ENCODE measurements at regions not wholly inside any gene's neighbourhood (a gene's known extent, or its start where the extent isn't known, plus 50 kb on each side); places are given as distances from the start of the nearest gene placed in this dataset.

DNA sequence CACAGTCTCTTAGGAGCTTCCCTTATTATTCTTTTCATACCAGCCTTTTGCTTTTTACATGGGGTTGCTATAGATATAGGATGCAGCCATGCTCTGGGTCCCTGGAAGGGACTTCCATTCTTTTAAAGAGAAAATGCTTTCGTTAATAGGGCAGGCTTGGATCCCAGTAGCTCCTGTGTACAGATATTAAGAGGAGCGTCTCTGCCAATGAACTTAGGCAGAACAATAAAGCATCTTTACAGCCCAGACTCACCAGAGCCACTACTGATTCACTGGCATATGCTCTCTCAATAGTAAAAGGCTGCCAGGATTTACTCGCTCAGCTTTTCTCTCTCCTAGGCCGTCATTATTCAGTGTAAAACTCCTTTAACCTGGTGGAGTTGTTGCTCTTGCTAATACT is 1385.4 kb upstream of the PIK3C3 start:
- Mint-ChIP-seq H3K9me3 (peaks cover 29% of the 10 kb centered on the region), H3K4me1 (no peaks in the 10 kb centered on the region), H3K27ac (no peak overlapping the region), H3K4me3 (no peak overlapping the region), H3K36me3 (no peaks in the 10 kb centered on the region)
- ATAC-seq (no peak), DNase-seq (ENCODE audit: low spot score in 2 of 2) (no peak)

- peaks cover 14% of the 10 kb centered on the region for H3K9me3 Mint-ChIP-seq
- ATAC-seq, result no peak
- H3K4me1 Mint-ChIP-seq, result no peaks in the 10 kb centered on the region
- no peak overlapping the region for H3K27ac Mint-ChIP-seq
- DNase-seq (ENCODE audit: low spot score in 2 of 2), result no peak
- H3K36me3 Mint-ChIP-seq, result no peaks in the 10 kb centered on the region
- no peak overlapping the region for H3K4me3 Mint-ChIP-seq
These were observed 1388.6 kb upstream of the PIK3C3 start for GRCh38 chr18:40566510-40566844.

DNA sequence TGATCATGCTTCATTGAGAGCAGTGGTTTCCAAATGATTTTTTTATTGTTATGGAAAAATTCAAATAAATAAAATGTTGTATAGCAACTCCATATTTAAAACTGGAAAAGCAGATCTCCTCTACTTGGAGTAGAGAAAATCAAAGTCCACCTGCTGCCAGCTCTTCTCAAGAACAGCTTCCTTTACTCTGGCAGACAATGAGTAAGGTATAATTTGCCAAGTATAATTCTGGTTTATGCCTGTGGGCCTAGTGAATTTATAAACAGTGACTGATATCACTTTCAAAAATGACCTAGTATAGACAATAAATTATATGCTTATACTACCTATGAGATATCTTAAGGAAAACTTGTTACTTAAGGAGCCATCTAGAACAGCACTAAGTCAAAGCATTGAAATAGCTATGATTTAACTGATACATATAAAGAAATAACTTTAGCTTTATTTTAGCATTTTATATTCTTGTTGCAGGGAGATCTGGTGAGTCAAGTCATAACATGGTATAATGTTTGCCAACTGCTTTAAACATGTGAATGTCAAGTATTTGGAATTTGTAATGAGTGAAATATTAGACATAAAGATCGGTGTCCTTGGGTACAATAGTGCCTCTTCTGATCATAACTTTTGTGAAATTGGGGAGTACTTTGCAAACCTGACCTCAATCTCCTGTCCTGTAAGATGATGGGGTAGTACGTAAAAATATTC is 1389.1 kb upstream of the PIK3C3 start:
- ATAC-seq (no peak), DNase-seq (ENCODE audit: low spot score in 2 of 2) (no peak)
- Mint-ChIP-seq H3K4me1 (no peaks in the 10 kb centered on the region), H3K4me3 (no peak overlapping the region), H3K9me3 (peaks cover 10% of the 10 kb centered on the region), H3K27ac (no peak overlapping the region), H3K36me3 (no peaks in the 10 kb centered on the region)

GRCh38 chr18:40559556-40559955 is 1395.5 kb upstream of the PIK3C3 start:
- no peak overlapping the region for H3K27ac Mint-ChIP-seq
- H3K4me1 Mint-ChIP-seq, result no peaks in the 10 kb centered on the region
- peaks cover 4% of the 10 kb centered on the region for H3K9me3 Mint-ChIP-seq
- no peak overlapping the region for H3K4me3 Mint-ChIP-seq
- no peaks in the 10 kb centered on the region for H3K36me3 Mint-ChIP-seq
- ATAC-seq, result no peak
- no peak for DNase-seq (ENCODE audit: low spot score in 2 of 2)

- DNase-seq (ENCODE audit: low spot score in 2 of 2), result no peak
- Mint-ChIP-seq H3K9me3 (peaks cover 4% of the 10 kb centered on the region), H3K4me3 (no peak overlapping the region), H3K4me1 (no peaks in the 10 kb centered on the region), H3K27ac (no peak overlapping the region), H3K36me3 (no peaks in the 10 kb centered on the region)
- no peak for ATAC-seq
These were observed 1396.2 kb upstream of the PIK3C3 start for GRCh38 chr18:40558706-40559392.

- H3K4me1 Mint-ChIP-seq, result no peaks in the 10 kb centered on the region
- peaks cover 10% of the 10 kb centered on the region for H3K9me3 Mint-ChIP-seq
- H3K27ac Mint-ChIP-seq, result no peak overlapping the region
- no peaks in the 10 kb centered on the region for H3K36me3 Mint-ChIP-seq
- no peak for DNase-seq (ENCODE audit: low spot score in 2 of 2)
- ATAC-seq, result no peak
- no peak overlapping the region for H3K4me3 Mint-ChIP-seq
These were observed 1399.1 kb upstream of the PIK3C3 start for GRCh38 chr18:40555914-40556313.

DNA sequence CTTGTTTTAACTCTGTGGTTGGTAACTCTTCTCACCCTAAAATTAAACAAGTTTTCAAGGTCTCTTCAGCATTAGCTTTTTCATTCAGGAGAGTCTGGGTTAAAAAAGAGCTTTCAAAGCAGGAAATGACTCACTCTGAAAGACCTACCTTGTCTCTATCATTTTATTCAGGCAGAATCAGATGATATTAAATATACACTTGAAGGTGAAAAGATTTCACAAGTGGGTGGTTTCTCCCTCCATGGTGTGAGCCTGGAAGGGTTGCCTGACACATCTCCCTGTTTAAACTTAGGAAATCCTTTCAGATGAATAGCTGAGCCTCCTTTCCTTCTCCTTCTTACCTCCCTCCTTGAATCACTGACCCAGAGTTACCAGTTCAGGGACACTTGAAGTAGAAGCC is 1402.0 kb upstream of the PIK3C3 start:
- no peak for ATAC-seq
- Mint-ChIP-seq H3K4me3 (no peak overlapping the region), H3K4me1 (no peaks in the 10 kb centered on the region), H3K27ac (no peak overlapping the region), H3K36me3 (no peaks in the 10 kb centered on the region), H3K9me3 (peaks cover 10% of the 10 kb centered on the region)
- DNase-seq (ENCODE audit: low spot score in 2 of 2), result no peak

- Mint-ChIP-seq H3K27ac (no peak overlapping the region), H3K36me3 (no peaks in the 10 kb centered on the region), H3K9me3 (peaks cover 19% of the 10 kb centered on the region), H3K4me1 (no peaks in the 10 kb centered on the region), H3K4me3 (no peak overlapping the region)
- no peak for DNase-seq (ENCODE audit: low spot score in 2 of 2)
- no peak for ATAC-seq
These were observed 1408.2 kb upstream of the PIK3C3 start for GRCh38 chr18:40546875-40547274.

DNA sequence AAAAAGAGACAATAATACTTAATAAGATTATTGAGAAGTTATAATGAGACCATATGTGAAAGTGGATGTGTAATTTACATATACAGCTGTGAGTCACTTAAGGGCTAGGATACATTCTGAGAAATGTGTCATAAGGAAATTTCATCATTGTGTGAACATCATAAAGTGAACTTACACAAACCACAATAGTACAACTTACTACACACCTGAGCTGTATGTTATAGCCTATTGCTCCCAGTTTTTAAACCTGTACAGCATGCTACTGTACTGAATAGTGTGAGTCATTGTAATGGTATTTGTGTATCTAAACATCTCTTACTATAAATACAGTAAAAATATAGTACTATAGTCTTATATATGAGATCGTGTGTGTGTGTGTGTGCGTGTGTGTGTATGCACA is 1420.3 kb upstream of the PIK3C3 start:
- ATAC-seq, result no peak
- Mint-ChIP-seq H3K9me3 (peaks cover 19% of the 10 kb centered on the region), H3K27ac (no peak overlapping the region), H3K36me3 (no peaks in the 10 kb centered on the region), H3K4me1 (no peaks in the 10 kb centered on the region), H3K4me3 (no peak overlapping the region)
- no peak for DNase-seq (ENCODE audit: low spot score in 2 of 2)

GRCh38 chr18:40532046-40532445 is 1423.0 kb upstream of the PIK3C3 start:
- Mint-ChIP-seq H3K4me1 (no peaks in the 10 kb centered on the region), H3K9me3 (peaks cover 12% of the 10 kb centered on the region), H3K27ac (no peak overlapping the region), H3K36me3 (no peaks in the 10 kb centered on the region), H3K4me3 (no peak overlapping the region)
- DNase-seq (ENCODE audit: low spot score in 2 of 2), result no peak
- no peak for ATAC-seq

GRCh38 chr18:40531051-40531450 is 1424.0 kb upstream of the PIK3C3 start:
- H3K4me1 Mint-ChIP-seq, result no peaks in the 10 kb centered on the region
- no peak for ATAC-seq
- H3K36me3 Mint-ChIP-seq, result no peaks in the 10 kb centered on the region
- H3K27ac Mint-ChIP-seq, result no peak overlapping the region
- peaks cover 12% of the 10 kb centered on the region for H3K9me3 Mint-ChIP-seq
- no peak overlapping the region for H3K4me3 Mint-ChIP-seq
- DNase-seq (ENCODE audit: low spot score in 2 of 2), result no peak

- no peak for DNase-seq (ENCODE audit: low spot score in 2 of 2)
- no peaks in the 10 kb centered on the region for H3K36me3 Mint-ChIP-seq
- H3K9me3 Mint-ChIP-seq, result peaks cover 7% of the 10 kb centered on the region
- no peak for ATAC-seq
- no peaks in the 10 kb centered on the region for H3K4me1 Mint-ChIP-seq
- H3K27ac Mint-ChIP-seq, result no peak overlapping the region
- H3K4me3 Mint-ChIP-seq, result no peak overlapping the region
These were observed 1425.6 kb upstream of the PIK3C3 start for GRCh38 chr18:40529478-40529877.

- DNase-seq (ENCODE audit: low spot score in 2 of 2), result no peak
- no peak overlapping the region for H3K27ac Mint-ChIP-seq
- H3K9me3 Mint-ChIP-seq, result peaks cover 17% of the 10 kb centered on the region
- no peak for ATAC-seq
- H3K4me3 Mint-ChIP-seq, result no peak overlapping the region
- H3K4me1 Mint-ChIP-seq, result no peaks in the 10 kb centered on the region
- H3K36me3 Mint-ChIP-seq, result no peaks in the 10 kb centered on the region
These were observed 1430.2 kb upstream of the PIK3C3 start for GRCh38 chr18:40524881-40525280.

DNA sequence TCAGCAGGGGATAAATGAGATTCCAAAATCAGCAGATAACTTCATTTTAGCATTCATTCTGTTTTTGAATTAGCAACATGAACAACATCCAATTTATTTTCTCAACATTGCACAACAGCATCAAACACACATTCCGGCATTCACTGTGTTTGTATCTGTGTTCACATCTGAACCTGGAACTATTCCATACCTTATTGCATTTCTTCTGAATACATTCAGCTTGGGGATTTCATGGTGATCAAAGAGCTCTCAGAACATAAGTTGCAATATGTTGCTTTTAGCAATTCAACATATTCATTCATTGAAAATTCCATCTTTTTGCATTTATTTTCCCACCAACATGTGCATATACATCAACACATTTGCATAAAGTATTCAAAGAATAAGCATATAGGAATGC is 1431.7 kb upstream of the PIK3C3 start:
- Mint-ChIP-seq H3K27ac (no peak overlapping the region), H3K4me1 (no peaks in the 10 kb centered on the region), H3K4me3 (no peak overlapping the region), H3K9me3 (peaks cover 21% of the 10 kb centered on the region), H3K36me3 (no peaks in the 10 kb centered on the region)
- DNase-seq (ENCODE audit: low spot score in 2 of 2), result no peak
- ATAC-seq, result no peak

DNA sequence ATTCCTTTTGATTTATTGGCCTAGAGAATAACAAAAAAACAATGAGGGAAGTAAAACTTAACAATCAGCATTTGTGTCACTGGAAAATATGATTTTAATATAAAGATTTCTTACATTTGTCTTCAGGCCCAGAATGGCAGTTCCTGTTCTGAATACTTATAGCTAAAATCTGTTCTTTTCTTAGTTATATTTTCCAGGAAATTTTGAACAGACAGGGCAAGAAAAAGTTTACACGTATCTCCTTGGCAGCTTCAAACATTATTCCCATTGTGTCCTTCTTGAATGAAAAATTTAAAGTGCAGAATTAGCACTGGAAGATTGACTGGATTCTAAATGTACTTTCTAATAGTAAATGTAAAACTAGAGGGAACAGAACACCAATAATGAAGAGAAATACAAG is 1454.0 kb upstream of the PIK3C3 start:
- H3K4me1 Mint-ChIP-seq, result no peaks in the 10 kb centered on the region
- DNase-seq (ENCODE audit: low spot score in 2 of 2) (no peak), ATAC-seq (no peak)
- H3K9me3 Mint-ChIP-seq, result peaks cover 13% of the 10 kb centered on the region
- no peak overlapping the region for H3K27ac Mint-ChIP-seq
- no peaks in the 10 kb centered on the region for H3K36me3 Mint-ChIP-seq
- no peak overlapping the region for H3K4me3 Mint-ChIP-seq

DNA sequence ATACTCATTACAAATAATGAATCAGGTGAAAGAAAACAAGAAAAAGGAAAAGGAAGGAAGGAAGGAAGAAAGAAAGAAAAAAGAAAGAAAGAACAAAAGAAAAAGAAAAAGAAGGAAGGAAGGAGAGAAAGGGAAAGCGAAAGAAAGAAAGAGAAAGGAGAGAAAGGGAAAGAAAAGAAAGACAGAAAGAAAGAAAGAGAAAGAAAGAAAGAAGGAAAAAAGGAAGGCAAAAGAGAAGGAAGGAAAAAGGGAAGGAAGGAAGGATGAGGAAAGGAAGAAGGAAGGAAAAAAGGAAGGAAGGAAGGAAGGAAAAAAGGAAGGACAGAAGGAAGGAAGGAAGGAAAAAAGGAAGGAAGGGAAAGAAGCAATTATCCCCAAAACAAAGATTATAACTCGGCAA is 1460.4 kb upstream of the PIK3C3 start:
- no peak overlapping the region for H3K27ac Mint-ChIP-seq

More for the DNA sequence above, 1460.4 kb upstream of the PIK3C3 start:
- Mint-ChIP-seq H3K4me1 (no peaks in the 10 kb centered on the region), H3K4me3 (no peak overlapping the region), H3K36me3 (no peaks in the 10 kb centered on the region), H3K9me3 (peaks cover 23% of the 10 kb centered on the region)
- DNase-seq (ENCODE audit: low spot score in 2 of 2) (no peak), ATAC-seq (no peak)

All from stimulated activated effector memory CD8-positive, alpha-beta T cell treated with anti-CD3 and anti-CD28 coated beads, Interleukin-12 subunit alpha, Interleukin-12 subunit beta, amount 100 ng/mL, for 72 hours (primary cell).